NCI-H1694 treated with DMSO at 0.1 percent for 48 hours (cell line): ENCODE measurements at regions not wholly inside any gene's neighbourhood (a gene's known extent, or its start where the extent isn't known, plus 50 kb on each side); places are given as distances from the start of the nearest gene placed in this dataset.

ENCODE experiments used
- DNase-seq: peaks from one replicate; lab custom pipeline; 2025; lab: John Stamatoyannopoulos, UW

DNA sequence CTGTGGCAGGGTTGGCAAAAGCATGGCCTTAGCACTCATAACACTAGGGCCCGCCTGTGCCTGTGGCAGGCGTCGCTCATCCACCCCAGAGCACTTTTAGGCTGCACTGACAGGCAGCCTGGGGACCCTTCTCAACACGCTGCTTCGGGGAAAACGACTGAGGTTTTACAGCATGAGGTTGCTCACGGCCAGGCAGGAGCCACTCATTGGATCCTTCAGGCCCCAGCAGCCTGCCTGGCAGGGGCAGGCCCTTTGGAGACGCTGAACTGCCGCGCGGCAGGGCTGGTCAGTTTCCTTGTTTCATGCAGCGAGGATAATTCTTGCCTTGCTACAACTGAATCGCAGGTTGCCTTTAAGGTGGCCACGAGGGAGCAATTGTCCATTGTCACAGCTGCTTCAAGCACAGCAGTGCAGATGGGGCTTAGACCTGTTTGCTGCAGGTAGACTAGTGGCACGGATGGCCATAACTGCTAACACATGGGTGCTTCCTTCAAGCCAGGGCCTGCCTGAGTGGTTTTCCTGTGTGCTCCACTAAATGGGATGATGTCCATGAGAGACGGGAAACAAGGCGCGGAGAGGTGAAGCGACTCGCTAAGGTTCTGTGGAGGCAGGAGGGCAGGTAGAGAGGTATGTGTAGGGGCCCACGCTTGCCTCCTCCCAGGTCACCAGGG lies 49.9 kb upstream of the HS6ST1 start:
- no peak for DNase-seq

- DNase-seq = no peak
Observed at GRCh38 chr2:128369108-128369555, 50.5 kb upstream of the HS6ST1 start.

GRCh38 chr2:128369602-128370467 lies 51.2 kb upstream of the HS6ST1 start:
- no peak for DNase-seq

- DNase-seq = no peak
Observed at GRCh38 chr2:128370468-128371247, 52.0 kb upstream of the HS6ST1 start.

DNA sequence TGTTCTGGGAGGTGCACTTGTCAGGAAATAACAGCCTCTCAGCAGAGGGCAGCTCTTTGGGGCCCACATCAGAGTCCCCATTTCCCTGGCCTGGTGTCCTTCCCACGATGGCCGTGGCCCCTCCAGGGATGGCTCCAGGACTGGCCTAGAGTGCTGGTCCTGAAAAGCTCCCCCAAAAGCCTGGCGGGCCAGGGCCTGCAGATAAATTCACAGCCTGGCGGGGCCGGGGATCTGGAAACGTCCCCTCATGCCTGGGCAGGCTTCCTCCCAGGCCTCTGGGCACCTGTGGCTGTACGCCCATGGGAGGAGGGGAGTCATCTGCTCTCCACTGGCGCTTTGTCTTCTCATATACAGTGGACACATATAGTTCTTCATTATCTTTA lies 52.6 kb upstream of the HS6ST1 start:
- DNase-seq = no peak

GRCh38 chr2:128371648-128372345 lies 53.1 kb upstream of the HS6ST1 start:
- DNase-seq = no peak

- DNase-seq = no peak
Observed at GRCh38 chr2:128372621-128373341, 54.1 kb upstream of the HS6ST1 start.

- DNase-seq = no peak
Observed at GRCh38 chr2:128373451-128374000, 54.9 kb upstream of the HS6ST1 start.

GRCh38 chr2:128374001-128374710 lies 55.5 kb upstream of the HS6ST1 start:
- no peak for DNase-seq

GRCh38 chr2:128374711-128375413 lies 56.2 kb upstream of the HS6ST1 start:
- DNase-seq = peak; percentile 57

GRCh38 chr2:128375454-128375853 lies 56.8 kb upstream of the HS6ST1 start:
- peak; percentile 55 for DNase-seq

DNA sequence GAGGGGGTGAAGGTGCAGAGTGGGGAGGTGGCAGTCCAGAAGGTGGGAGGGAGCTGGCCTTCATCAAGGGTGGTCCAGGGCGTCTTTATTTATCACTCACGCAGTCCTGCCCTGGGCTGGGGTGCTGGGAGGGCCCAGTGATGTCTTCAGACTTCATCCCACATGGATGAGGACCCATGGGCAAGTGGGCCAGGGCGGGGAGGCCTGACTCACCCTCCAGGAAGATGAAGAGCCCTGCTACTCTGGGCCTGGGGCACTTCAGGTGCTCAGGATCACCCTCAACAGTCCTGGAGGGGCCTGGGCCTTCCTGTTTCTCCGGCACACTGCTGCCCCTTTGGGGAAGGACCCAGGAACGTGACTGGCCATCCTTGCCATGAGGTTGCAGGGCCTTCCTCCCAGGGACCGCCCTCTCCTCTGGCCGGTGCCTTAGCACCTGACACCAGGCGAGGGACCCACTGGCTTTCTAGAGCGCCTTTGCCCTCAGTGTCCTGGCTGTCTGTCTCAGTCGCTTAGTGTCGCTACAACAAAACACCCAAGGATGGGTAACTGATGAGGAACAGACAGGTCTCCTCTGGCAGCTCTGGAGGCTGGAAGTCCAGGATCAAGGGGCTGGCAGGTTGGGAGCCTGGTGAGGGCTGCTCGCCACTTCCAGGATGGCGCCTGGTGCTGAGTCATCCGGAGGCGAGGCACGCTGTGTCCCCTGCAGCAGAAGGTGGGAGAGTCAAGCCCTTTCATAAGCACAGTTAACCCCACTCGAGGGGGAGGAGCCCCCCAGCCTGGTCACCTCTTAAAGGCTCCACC lies 57.8 kb upstream of the HS6ST1 start:
- DNase-seq = no peak

GRCh38 chr2:128377071-128377910 lies 58.6 kb upstream of the HS6ST1 start:
- no peak for DNase-seq

- DNase-seq = no peak
Observed at GRCh38 chr2:128378231-128379020, 59.8 kb upstream of the HS6ST1 start.

DNA sequence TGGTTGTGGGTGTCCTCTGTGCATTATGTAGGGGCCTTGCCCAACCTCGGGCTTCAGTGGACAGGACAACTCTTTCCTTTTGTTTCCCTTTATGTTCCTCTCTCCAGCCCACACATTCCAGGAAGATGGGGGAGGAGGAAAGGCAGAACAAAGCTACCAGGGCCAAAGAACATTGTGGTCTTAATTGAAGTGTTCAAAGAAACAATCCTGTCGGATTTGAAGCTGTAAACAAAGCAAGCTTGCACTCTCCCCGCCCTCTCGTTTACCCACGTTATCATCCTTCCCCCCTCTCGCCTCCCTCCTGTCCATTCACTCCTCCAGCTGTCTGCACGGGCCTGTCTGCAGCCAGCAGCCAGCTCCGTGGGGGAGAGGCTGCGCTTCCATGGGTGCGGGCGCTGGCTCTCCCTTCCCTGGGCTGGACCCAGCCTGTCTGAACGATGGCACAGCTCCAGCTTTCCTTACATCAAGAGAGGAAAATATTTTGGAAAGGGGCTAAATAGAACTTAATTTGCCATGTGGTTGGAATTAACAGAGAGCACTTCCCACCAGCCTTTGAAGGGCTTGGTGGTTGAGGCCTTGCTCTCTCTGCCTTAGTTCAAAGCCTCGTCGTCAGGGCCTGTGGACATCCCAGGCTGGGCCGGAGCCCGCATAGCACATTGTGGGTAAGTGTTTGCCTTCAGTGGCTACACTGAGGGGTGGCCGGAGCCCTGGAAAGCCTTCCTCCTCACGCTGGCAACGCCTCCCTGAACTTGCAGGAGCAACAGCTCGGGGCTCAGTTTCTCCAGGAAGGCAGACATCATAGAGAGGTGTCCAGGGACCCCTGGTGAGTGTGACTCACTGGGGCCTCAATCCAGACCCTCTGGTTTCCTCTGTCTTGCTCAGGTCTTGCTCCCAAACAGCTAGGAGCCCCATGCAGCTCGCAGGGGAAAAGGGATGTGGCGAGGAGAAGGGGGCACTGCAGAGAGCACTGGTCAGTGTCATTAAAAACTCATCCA lies 60.6 kb upstream of the HS6ST1 start:
- peak; percentile 46 for DNase-seq
